ENCODE measurements at regions not wholly inside any gene's neighbourhood (a gene's known extent, or its start where the extent isn't known, plus 50 kb on each side); places are given as distances from the start of the nearest gene placed in this dataset.

DNA sequence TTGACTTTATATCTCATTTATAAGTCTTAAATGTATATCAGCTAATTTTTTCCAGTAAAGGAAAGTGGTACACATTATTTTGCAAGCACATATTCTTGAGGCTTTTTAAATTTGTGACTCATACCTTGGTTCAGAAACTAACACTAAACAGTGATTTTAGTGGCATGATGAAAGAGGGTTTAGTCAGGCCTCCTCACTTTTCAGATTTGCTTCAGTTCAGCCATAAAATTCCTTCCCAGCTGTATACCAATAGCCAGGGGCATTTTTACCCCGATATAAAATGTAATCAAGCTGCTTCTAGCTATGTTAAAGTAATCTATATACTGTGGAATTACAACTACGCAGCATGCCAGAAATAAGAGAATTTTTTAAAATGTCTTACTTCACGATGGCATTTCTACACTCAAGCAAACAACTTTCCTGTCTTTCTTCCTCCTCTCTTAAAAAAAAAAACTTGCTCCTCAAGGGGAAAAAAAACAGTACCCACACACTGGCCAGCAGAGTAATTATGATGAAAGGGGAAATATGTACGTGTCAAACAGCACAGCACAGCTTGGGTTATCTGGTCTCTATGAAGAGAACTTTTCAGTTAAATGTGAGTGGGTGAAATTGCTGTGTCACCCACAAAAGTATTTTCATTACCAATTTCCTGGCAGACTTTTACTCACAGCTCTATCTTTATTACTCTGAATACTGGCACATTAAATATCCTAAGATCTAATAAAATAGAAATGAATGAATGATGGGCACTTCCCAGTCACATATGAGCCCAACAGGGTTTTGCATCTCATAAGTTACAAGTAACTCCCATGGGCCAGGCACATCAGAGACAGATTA, 244.8 kb upstream of the TENT5A start (continued):
- TF ChIP-seq KDM4A (IDR thresholded peaks at IDR 0.05; ENCODE audit: low read depth, low read length, severe bottlenecking) (no peak), POLR2AphosphoS5 (IDR thresholded peaks at IDR 0.05; ENCODE audit: low read depth, low read length) (no peak), KDM1A (IDR thresholded peaks at IDR 0.05; ENCODE audit: borderline replicate concordance, low read length) (no peak), CTBP2 (IDR thresholded peaks at IDR 0.05; ENCODE audit: borderline replicate concordance, insufficient read depth, insufficient read length, low read length) (no peak), SP4 (IDR thresholded peaks at IDR 0.05; ENCODE audit: low read length) (no peak)
- TF ChIP-seq, protein P1, sequence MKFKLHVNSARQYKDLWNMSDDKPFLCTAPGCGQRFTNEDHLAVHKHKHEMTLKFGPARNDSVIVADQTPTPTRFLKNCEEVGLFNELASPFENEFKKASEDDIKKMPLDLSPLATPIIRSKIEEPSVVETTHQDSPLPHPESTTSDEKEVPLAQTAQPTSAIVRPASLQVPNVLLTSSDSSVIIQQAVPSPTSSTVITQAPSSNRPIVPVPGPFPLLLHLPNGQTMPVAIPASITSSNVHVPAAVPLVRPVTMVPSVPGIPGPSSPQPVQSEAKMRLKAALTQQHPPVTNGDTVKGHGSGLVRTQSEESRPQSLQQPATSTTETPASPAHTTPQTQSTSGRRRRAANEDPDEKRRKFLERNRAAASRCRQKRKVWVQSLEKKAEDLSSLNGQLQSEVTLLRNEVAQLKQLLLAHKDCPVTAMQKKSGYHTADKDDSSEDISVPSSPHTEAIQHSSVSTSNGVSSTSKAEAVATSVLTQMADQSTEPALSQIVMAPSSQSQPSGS (IDR thresholded peaks at IDR 0.05; ENCODE audit: low read length) = no peak
- TF ChIP-seq, protein P2, sequence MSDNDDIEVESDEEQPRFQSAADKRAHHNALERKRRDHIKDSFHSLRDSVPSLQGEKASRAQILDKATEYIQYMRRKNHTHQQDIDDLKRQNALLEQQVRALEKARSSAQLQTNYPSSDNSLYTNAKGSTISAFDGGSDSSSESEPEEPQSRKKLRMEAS (IDR thresholded peaks at IDR 0.05) = no peak

All from H1 (cell line).